Left ventricle myocardium inferior (tissue), 1 donor: ENCODE measurements at regions not wholly inside any gene's neighbourhood (a gene's known extent, or its start where the extent isn't known, plus 50 kb on each side); places are given as distances from the start of the nearest gene placed in this dataset.

Source experiments
- DNase-seq: peaks from one replicate; pipeline ENCODE4 v3.0.0-alpha.2; 2020
- H3K27ac ChIP-seq: fragments of 200-600 bp; replicated peaks from 2 replicates; pipeline ENCODE4 v1.8.0; 2021
- H3K27me3 ChIP-seq: fragments of 200-600 bp; 2 replicates; pipeline ENCODE4 v1.8.0; 2021; ENCODE audit warnings: low read depth
- H3K36me3 ChIP-seq: fragments of 200-600 bp; 2 replicates; pipeline ENCODE4 v1.8.0; 2021
- H3K4me1 ChIP-seq: fragments of 200-600 bp; 2 replicates; pipeline ENCODE4 v1.8.0; 2021
- H3K4me3 ChIP-seq: fragments of 200-600 bp; 2 replicates; pipeline ENCODE4 v1.8.0; 2021; ENCODE audit warnings: mild to moderate bottlenecking, moderate library complexity
- H3K9me3 ChIP-seq: fragments of 200-600 bp; replicated peaks from 2 replicates; pipeline ENCODE4 v1.8.0; 2021
- intact Hi-C: fragments of 100-400 bp; cut with micrococcal nuclease; formaldehyde crosslinking; loops from one replicate; pipeline ENCODE4 v1.11.0; 2022
- TF ChIP-seq, protein P1 (sequence below): fragments of 200-600 bp; IDR thresholded peaks from 2 replicates; pipeline ENCODE4 v1.8.0; 2021; ENCODE audit warnings: antibody characterized with exemption, mild to moderate bottlenecking, borderline replicate concordance
- donor health status: DM: no; HTN: yes; CAD: no; lungs with severe emphysema.

DNA sequence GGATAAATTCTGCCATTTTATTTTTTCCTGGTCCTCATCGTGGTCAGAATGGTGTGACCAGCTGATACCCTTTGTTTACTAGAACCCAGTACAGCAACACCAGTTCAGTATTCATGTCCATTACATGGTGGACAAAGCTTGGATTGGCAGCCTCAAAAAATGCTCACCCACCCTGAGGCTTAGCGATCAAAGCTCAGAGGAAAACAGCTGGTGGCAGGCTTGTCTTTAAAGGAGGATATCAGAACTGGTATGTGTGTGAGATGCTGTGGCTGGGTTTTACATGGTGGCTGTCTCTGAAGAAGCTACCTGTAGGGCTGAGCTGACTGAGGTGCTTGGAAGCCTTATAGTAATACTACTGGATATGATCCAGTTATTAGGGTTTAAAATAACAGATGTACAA is 471.1 kb upstream of the MEX3C start:
- no peak overlapping the region for H3K4me3 ChIP-seq
- H3K27ac ChIP-seq, result no peak overlapping the region
- no peaks in the 10 kb centered on the region for H3K36me3 ChIP-seq
- H3K9me3 ChIP-seq, result no peaks in the 10 kb centered on the region
- peaks cover 72% of the 10 kb centered on the region for H3K27me3 ChIP-seq
- intact Hi-C loops, result no loop called here
- TF ChIP-seq, protein P1, sequence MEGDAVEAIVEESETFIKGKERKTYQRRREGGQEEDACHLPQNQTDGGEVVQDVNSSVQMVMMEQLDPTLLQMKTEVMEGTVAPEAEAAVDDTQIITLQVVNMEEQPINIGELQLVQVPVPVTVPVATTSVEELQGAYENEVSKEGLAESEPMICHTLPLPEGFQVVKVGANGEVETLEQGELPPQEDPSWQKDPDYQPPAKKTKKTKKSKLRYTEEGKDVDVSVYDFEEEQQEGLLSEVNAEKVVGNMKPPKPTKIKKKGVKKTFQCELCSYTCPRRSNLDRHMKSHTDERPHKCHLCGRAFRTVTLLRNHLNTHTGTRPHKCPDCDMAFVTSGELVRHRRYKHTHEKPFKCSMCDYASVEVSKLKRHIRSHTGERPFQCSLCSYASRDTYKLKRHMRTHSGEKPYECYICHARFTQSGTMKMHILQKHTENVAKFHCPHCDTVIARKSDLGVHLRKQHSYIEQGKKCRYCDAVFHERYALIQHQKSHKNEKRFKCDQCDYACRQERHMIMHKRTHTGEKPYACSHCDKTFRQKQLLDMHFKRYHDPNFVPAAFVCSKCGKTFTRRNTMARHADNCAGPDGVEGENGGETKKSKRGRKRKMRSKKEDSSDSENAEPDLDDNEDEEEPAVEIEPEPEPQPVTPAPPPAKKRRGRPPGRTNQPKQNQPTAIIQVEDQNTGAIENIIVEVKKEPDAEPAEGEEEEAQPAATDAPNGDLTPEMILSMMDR, result no peak
- DNase-seq, result no peak
- H3K4me1 ChIP-seq, result no peaks in the 10 kb centered on the region

DNA sequence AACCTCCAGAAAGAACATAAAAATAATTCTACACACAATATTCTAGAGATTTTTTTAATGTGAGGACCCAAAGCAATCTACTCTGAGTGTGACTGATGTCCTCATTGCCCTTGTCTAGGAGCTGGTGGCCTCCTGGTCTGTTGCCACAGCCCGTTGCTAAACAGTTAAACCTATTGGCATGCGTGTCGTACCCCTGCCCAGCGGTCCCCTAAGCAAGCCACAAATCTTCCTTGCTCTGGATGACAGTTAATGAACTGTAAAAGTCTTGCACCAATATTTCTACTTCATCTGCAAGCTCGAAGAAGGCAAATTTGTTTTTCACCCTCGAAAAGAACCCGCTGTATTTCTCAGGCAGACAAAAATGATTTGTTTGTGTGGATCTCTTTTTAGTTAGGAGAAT is 489.1 kb upstream of the MEX3C start:
- Histone ChIP-seq H3K4me3 (no peak overlapping the region), H3K4me1 (no peaks in the 10 kb centered on the region), H3K27ac (no peak overlapping the region), H3K9me3 (peaks cover 27% of the 10 kb centered on the region), H3K36me3 (no peaks in the 10 kb centered on the region), H3K27me3 (no peaks in the 10 kb centered on the region)
- intact Hi-C loops, result no loop called here
- DNase-seq, result no peak
- TF ChIP-seq, protein P1, result no peak

- Histone ChIP-seq H3K4me3 (no peak overlapping the region), H3K27ac (no peak overlapping the region), H3K36me3 (no peaks in the 10 kb centered on the region), H3K9me3 (peaks cover 13% of the 10 kb centered on the region), H3K27me3 (no peaks in the 10 kb centered on the region), H3K4me1 (no peaks in the 10 kb centered on the region)
- intact Hi-C loops, result no loop called here
- no peak for DNase-seq
- TF ChIP-seq, protein P1, result no peak
These were observed 490.5 kb upstream of the MEX3C start for GRCh38 chr18:51687845-51688585.

DNA sequence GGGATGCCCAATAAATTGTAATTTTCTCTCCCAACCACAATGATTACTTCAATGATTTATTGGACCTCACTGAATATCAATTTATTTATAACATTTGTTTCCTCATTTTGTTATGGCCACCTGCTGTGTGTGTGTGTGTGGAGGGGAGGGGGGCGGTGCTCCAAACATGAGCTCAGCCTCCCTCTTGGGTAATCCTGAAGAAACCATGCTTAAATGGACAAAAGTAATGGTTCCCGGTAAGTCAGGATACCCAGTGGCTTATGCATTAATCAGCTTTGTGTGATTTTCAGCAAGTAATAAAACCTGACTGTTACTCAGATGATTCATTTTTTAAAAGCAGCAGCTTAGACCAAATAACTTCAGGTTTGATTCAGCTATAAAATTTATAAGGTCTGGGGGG is 495.1 kb upstream of the MEX3C start:
- TF ChIP-seq, protein P1, result no peak
- Histone ChIP-seq H3K9me3 (no peaks in the 10 kb centered on the region), H3K4me3 (no peak overlapping the region), H3K27ac (no peak overlapping the region), H3K27me3 (no peaks in the 10 kb centered on the region), H3K4me1 (no peaks in the 10 kb centered on the region), H3K36me3 (no peaks in the 10 kb centered on the region)
- DNase-seq, result no peak
- intact Hi-C loops, result no loop called here

DNA sequence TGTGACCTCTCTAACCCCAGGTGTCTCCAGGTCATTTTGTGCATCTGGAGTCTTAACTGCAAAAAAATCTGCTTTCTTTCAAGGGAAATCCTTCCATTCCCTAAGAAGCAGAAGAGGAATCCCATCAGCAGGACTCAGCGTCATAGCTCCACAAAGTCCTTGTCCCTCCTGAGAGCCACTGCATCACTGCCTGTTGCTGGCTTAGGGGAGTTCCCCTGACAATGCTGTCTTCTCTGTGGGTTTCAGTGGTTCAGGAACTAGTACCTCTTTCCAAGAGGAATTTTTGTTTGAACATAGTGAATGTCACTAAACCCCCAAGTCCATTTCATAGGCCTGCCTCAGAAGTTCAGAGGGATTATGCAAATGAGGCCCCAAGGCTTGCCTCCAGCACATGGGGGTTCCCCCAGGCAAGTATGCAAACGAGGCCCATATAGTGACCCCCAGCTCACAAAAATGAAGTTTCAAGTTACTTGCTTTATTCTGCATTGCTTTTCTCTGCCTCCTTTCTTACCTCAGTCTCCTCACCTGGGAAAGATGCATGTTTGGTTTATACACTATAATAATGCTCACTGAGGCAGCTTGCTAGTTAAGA is 513.9 kb upstream of the MEX3C start:
- Histone ChIP-seq H3K27ac (no peak overlapping the region), H3K4me3 (no peak overlapping the region), H3K4me1 (no peaks in the 10 kb centered on the region), H3K36me3 (no peaks in the 10 kb centered on the region), H3K27me3 (no peaks in the 10 kb centered on the region), H3K9me3 (peaks cover 50% of the 10 kb centered on the region)
- no peak for DNase-seq
- TF ChIP-seq, protein P1, result no peak
- intact Hi-C loops, result no loop called here
